ENCODE measurements at regions not wholly inside any gene's neighbourhood (a gene's known extent, or its start where the extent isn't known, plus 50 kb on each side); places are given as distances from the start of the nearest gene placed in this dataset.

- TF ChIP-seq CTCF (IDR thresholded peaks at IDR 0.05 in 4 of 5, conservative IDR thresholded peaks at IDR 0.05 in 1 of 5), result no peak
- no peak for TF ChIP-seq POLR2A (IDR thresholded peaks at IDR 0.05)
These were observed 117.4 kb upstream of the GDNF start for GRCh38 chr5:37957218-37957617.

Data from gastrocnemius medialis (tissue), 4 donors.